HL-60 (cell line): ENCODE measurements at regions not wholly inside any gene's neighbourhood (a gene's known extent, or its start where the extent isn't known, plus 50 kb on each side); places are given as distances from the start of the nearest gene placed in this dataset.

Experiments used
- DNase-seq, 2 experiments: peaks; one replicate each; pipeline ENCODE4 v3.0.0-alpha.2; 2010 to 2020; ENCODE audit warnings: low read depth in 1 of 2, low spot score in 1 of 2
- H3K27ac ChIP-seq: fragments of 250-450 bp; sonication (Bioruptor Pico); replicated peaks from 2 replicates; pipeline ENCODE4 v1.5.1; 2020; ENCODE audit warnings: mild to moderate bottlenecking, moderate library complexity
- H3K27me3 ChIP-seq: fragments of 250-450 bp; sonication (Bioruptor Pico); 2 replicates; pipeline ENCODE4 v1.5.1; 2021; ENCODE audit warnings: mild to moderate bottlenecking, moderate library complexity; ENCODE audit not compliant: insufficient read depth, poor library complexity, severe bottlenecking
- H3K4me3 ChIP-seq: replicated peaks from 2 replicates; pipeline ENCODE4 v1.5.1; 2011; ENCODE audit warnings: mild to moderate bottlenecking, control low read depth, low read length; ENCODE audit not compliant: insufficient read depth
- CTCF ChIP-seq: IDR thresholded peaks from one replicate; pipeline ENCODE4 v1.5.1; 2011; ENCODE audit warnings: low read length, control low read depth, inconsistent platforms; ENCODE audit not compliant: insufficient read depth
- GABPA ChIP-seq: IDR thresholded peaks from 2 replicates; pipeline ENCODE4 v1.6.1; 2012; ENCODE audit warnings: low read depth
- POLR2AphosphoS5 ChIP-seq: IDR thresholded peaks from 2 replicates; pipeline ENCODE4 v1.6.1; 2012; ENCODE audit warnings: low read depth
- REST ChIP-seq: IDR thresholded peaks from 2 replicates; pipeline ENCODE4 v1.6.1; 2012; ENCODE audit warnings: low read depth; ENCODE audit not compliant: insufficient replicate concordance
- SPI1 ChIP-seq: IDR thresholded peaks from 2 replicates; pipeline ENCODE4 v1.6.1; 2012; ENCODE audit warnings: low read depth, mild to moderate bottlenecking, borderline replicate concordance

DNA sequence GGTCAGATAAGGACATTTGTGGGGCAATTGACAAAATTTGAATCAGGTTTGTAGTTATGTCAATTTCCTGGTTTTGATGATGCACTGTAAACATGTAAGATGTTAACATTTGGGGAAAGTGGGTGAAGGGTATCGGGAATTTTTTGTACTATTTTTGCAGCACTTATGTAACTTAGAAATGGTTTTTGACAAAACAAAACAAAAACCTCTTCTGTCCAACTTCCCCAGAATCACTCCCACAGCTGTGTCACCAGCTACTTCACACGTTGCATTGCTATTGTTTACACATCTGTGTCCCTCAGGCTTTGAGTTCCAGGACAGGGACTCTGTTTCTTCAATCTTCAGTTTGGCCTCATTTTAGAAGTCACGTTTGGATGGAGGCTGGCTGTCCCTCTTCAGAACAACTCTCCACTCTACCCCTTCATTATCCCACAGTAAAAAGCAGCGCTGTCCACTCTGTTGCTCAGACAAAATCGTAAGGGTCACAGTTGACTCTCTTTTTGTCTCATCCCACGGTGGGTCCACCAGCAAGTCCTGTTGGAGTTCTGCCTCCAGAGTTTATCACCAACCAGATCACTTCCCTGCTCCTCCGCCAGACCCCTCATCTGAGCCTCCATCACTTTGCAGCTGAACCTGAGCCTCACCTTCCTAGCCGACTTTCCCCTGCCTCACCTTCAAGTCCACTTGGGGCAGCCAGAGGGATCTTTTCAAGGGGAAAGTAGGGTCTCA is 63.2 kb downstream of the NENF start:
- peaks cover 2% of the 10 kb centered on the region for H3K27me3 ChIP-seq
- no peak for DNase-seq
- no peak overlapping the region for H3K4me3 ChIP-seq
- no peak overlapping the region for H3K27ac ChIP-seq
- TF ChIP-seq CTCF (no peak), GABPA (no peak), POLR2AphosphoS5 (no peak), REST (no peak), SPI1 (no peak)

GRCh38 chr1:212496682-212497081 is 64.0 kb downstream of the NENF start:
- H3K27me3 ChIP-seq: peaks cover 2% of the 10 kb centered on the region
- no peak for TF ChIP-seq GABPA
- no peak for TF ChIP-seq POLR2AphosphoS5
- no peak for TF ChIP-seq CTCF
- TF ChIP-seq SPI1: no peak
- no peak for TF ChIP-seq REST
- H3K27ac ChIP-seq: no peak overlapping the region
- no peak overlapping the region for H3K4me3 ChIP-seq
- DNase-seq: no peak

- Histone ChIP-seq H3K4me3 (no peak overlapping the region), H3K27ac (no peak overlapping the region), H3K27me3 (peaks cover 2% of the 10 kb centered on the region)
- TF ChIP-seq GABPA (no peak), REST (no peak)
- DNase-seq: no peak
Measured at GRCh38 chr1:212497553-212497952, 64.8 kb downstream of the NENF start.
